Astrocyte (in vitro differentiated cells and primary cell): ENCODE measurements at regions not wholly inside any gene's neighbourhood (a gene's known extent, or its start where the extent isn't known, plus 50 kb on each side); places are given as distances from the start of the nearest gene placed in this dataset.

Experiments
- DNase-seq: peaks from one replicate; pipeline ENCODE4 v3.0.0-alpha.2; 2010; ENCODE audit warnings: low read depth
- FAIRE-seq: peaks from 2 replicates; lab custom pipeline; 2011; peaks lifted over from hg19 to GRCh38; lab: Jason Lieb, UNC
- H2AFZ ChIP-seq: 2 replicates; pipeline ENCODE4 v1.6.0; 2012; ENCODE audit warnings: low read depth, low read length, inconsistent platforms
- H3K27ac ChIP-seq: 2 replicates; pipeline ENCODE4 v1.5.1; 2011; ENCODE audit warnings: low read depth, low read length, inconsistent platforms
- H3K27me3 ChIP-seq: 2 replicates; pipeline ENCODE4 v1.6.0; 2011; ENCODE audit warnings: low read length, inconsistent platforms; ENCODE audit not compliant: insufficient read depth
- H3K36me3 ChIP-seq: 2 replicates; pipeline ENCODE4 v1.5.1; 2011; ENCODE audit warnings: low read length, inconsistent platforms; ENCODE audit not compliant: insufficient read depth
- H3K4me1 ChIP-seq: 2 replicates; pipeline ENCODE4 v1.5.1; 2011; ENCODE audit warnings: low read length, inconsistent platforms; ENCODE audit not compliant: insufficient read depth
- H3K4me2 ChIP-seq: 2 replicates; pipeline ENCODE4 v1.6.0; 2012; ENCODE audit warnings: low read length, inconsistent platforms
- H3K4me3 ChIP-seq: 2 replicates; pipeline ENCODE4 v1.5.1; 2011; ENCODE audit warnings: low read depth, mild to moderate bottlenecking, low read length, inconsistent platforms; ENCODE audit not compliant: insufficient read depth
- H3K79me2 ChIP-seq: 2 replicates; pipeline ENCODE4 v1.6.0; 2012; ENCODE audit warnings: mild to moderate bottlenecking, low read length, inconsistent platforms; ENCODE audit not compliant: insufficient read depth
- H3K9ac ChIP-seq: 2 replicates; pipeline ENCODE4 v1.6.0; 2012; ENCODE audit warnings: mild to moderate bottlenecking, low read length, inconsistent platforms
- H3K9me3 ChIP-seq: 2 replicates; pipeline ENCODE4 v1.5.1; 2012; ENCODE audit warnings: low read depth, mild to moderate bottlenecking, low read length, inconsistent platforms; ENCODE audit not compliant: insufficient read depth
- H4K20me1 ChIP-seq: 2 replicates; pipeline ENCODE4 v1.6.0; 2012; ENCODE audit warnings: low read length, inconsistent platforms; ENCODE audit not compliant: insufficient read depth
- H3K27ac Mint-ChIP-seq: one replicate; pipeline ENCODE4 v1.8.0; 2021; ENCODE audit warnings: mild to moderate bottlenecking, mixed read lengths; ENCODE audit not compliant: unreplicated experiment
- H3K27me3 Mint-ChIP-seq: one replicate; pipeline ENCODE4 v1.8.0; 2021; ENCODE audit warnings: low read depth, mixed read lengths; ENCODE audit not compliant: unreplicated experiment
- H3K36me3 Mint-ChIP-seq: one replicate; pipeline ENCODE4 v1.8.0; 2021; ENCODE audit warnings: low read depth, mixed read lengths; ENCODE audit not compliant: unreplicated experiment
- H3K4me1 Mint-ChIP-seq: one replicate; pipeline ENCODE4 v1.8.0; 2021; ENCODE audit warnings: low read depth, mixed read lengths; ENCODE audit not compliant: unreplicated experiment
- H3K4me3 Mint-ChIP-seq: one replicate; pipeline ENCODE4 v1.8.0; 2021; ENCODE audit warnings: mild to moderate bottlenecking, moderate library complexity, mixed read lengths; ENCODE audit not compliant: unreplicated experiment
- H3K9me3 Mint-ChIP-seq: one replicate; pipeline ENCODE4 v1.8.0; 2021; ENCODE audit warnings: mild to moderate bottlenecking, mixed read lengths; ENCODE audit not compliant: unreplicated experiment
- CTCF ChIP-seq: IDR thresholded peaks from 2 replicates; pipeline ENCODE4 v1.5.1; 2011; ENCODE audit warnings: low read depth, mild to moderate bottlenecking, inconsistent platforms, low read length, moderate library complexity; ENCODE audit not compliant: insufficient read depth
- EZH2 ChIP-seq: IDR thresholded peaks from 2 replicates; pipeline ENCODE4 v1.6.1; 2012; ENCODE audit warnings: mild to moderate bottlenecking, low read length, inconsistent platforms; ENCODE audit not compliant: insufficient read depth

GRCh38 chrY:12537226-12537854 lies 163.7 kb upstream of the USP9Y start:
- H3K4me3 ChIP-seq, result no peak overlapping the region
- Mint-ChIP-seq H3K36me3 (no peaks in the 10 kb centered on the region), H3K27ac (no peak overlapping the region), H3K9me3 (no peaks in the 10 kb centered on the region), H3K4me3 (no peak overlapping the region), H3K27me3 (no peaks in the 10 kb centered on the region), H3K4me1 (no peaks in the 10 kb centered on the region)
- H4K20me1 ChIP-seq, result no peaks in the 10 kb centered on the region
- H2AFZ ChIP-seq, result no peak overlapping the region
- DNase-seq (no peak), FAIRE-seq (no peak)
- no peak overlapping the region for H3K27ac ChIP-seq
- H3K9me3 ChIP-seq, result no peaks in the 10 kb centered on the region
- H3K9ac ChIP-seq, result no peak overlapping the region
- H3K4me2 ChIP-seq, result peak overlapping the region; percentile 30
- H3K27me3 ChIP-seq, result no peaks in the 10 kb centered on the region
- TF ChIP-seq CTCF (no peak), EZH2 (no peak)
- no peaks in the 10 kb centered on the region for H3K4me1 ChIP-seq
- no peaks in the 10 kb centered on the region for H3K79me2 ChIP-seq
- no peaks in the 10 kb centered on the region for H3K36me3 ChIP-seq

DNA sequence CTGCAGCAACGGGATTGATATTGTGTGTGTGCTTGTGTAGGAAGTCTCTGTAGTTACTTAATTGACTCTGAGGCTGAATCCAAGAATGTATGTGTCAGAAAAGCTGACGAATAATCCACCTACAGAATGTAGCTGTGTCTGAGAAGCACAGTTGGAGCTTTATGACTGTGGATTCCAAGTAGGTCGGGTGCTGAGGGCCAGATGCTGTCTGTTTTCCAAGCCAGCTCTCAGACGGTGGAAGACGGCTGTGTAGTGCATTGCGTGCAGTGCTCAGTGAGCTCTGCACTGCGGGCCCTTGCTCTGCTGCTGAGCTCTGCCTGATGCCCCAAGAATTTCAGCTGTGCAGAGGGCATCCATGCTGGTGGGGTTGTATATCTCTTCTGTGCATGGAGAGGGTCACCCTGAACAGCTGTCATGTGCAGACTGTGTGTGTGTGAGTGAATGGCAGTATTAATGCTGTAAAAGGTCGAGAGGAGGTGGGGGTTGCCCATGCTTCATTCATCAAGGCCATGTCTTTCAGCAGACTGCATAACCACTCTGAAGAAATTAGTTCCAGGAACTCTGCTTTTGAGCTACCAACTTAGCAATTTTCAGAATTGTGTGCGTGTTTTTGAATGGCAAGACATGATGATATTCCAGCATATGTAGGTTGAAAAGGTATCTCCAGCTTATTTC lies 154.1 kb upstream of the USP9Y start:
- Mint-ChIP-seq H3K4me1 (peaks cover 3% of the 10 kb centered on the region), H3K36me3 (no peaks in the 10 kb centered on the region), H3K9me3 (no peaks in the 10 kb centered on the region), H3K27me3 (no peaks in the 10 kb centered on the region), H3K4me3 (no peak overlapping the region), H3K27ac (no peak overlapping the region)
- Histone ChIP-seq H2AFZ (no peak overlapping the region), H3K9me3 (no peaks in the 10 kb centered on the region), H3K4me1 (peaks cover 2% of the 10 kb centered on the region), H3K36me3 (no peaks in the 10 kb centered on the region), H4K20me1 (no peaks in the 10 kb centered on the region), H3K79me2 (no peaks in the 10 kb centered on the region), H3K4me2 (no peak overlapping the region), H3K27ac (no peak overlapping the region), H3K27me3 (no peaks in the 10 kb centered on the region), H3K4me3 (no peak overlapping the region), H3K9ac (no peak overlapping the region)
- DNase-seq (no peak), FAIRE-seq (no peak)
- TF ChIP-seq CTCF (no peak), EZH2 (no peak)
